Lower leg skin (tissue), 4 donors: ENCODE measurements at regions not wholly inside any gene's neighbourhood (a gene's known extent, or its start where the extent isn't known, plus 50 kb on each side); places are given as distances from the start of the nearest gene placed in this dataset.

Experiments
- DNase-seq, 2 donors: peaks; one replicate each; pipeline ENCODE4 v3.0.0-alpha.2; 2019; ENCODE audit warnings: low spot score in 2 of 2
- H3K4me3 ChIP-seq: fragments of 200-600 bp; sonication (generic); 2 replicates; pipeline ENCODE4 v1.5.1; 2017; ENCODE audit warnings: mild to moderate bottlenecking, low read depth; ENCODE audit not compliant: poor library complexity, severe bottlenecking
- POLR2A ChIP-seq, 2 donors: fragments of 450-650 bp; IDR thresholded peaks; one replicate each; pipeline ENCODE4 v1.6.1; 2016 to 2017; ENCODE audit warnings: antibody characterized with exemption in 2 of 2, mild to moderate bottlenecking in 1 of 2, moderate library complexity in 1 of 2
- WGBS, 2 donors: methylation state at CpG; one replicate each; pipeline ENCODE4 v1.1.5; 2018; 5-methylcytosine and 5-hydroxymethylcytosine counted together
- intact Hi-C: fragments of 100-400 bp; cut with DNase I; formaldehyde crosslinking; loops from one replicate; pipeline ENCODE4 v1.15.0; 2023; ENCODE audit warnings: low total_unique reads
- TF ChIP-seq, protein P1 (sequence below), 3 donors: fragments of 450-650 bp; IDR thresholded peaks; one replicate each; pipeline ENCODE4 v1.5.1; 2016; ENCODE audit warnings: antibody characterized with exemption in 3 of 3, mild to moderate bottlenecking in 3 of 3, moderate library complexity in 2 of 3

GRCh38 chr5:37991301-37992299, 151.8 kb upstream of the GDNF start:
- no peak overlapping the region for H3K4me3 ChIP-seq
- 74 to 81% methylated on average over 10 of the region's 10 CpGs for WGBS, 2 donors
- no peak for DNase-seq
- no peak for TF ChIP-seq POLR2A (IDR thresholded peaks at IDR 0.05)
- TF ChIP-seq, protein P1, sequence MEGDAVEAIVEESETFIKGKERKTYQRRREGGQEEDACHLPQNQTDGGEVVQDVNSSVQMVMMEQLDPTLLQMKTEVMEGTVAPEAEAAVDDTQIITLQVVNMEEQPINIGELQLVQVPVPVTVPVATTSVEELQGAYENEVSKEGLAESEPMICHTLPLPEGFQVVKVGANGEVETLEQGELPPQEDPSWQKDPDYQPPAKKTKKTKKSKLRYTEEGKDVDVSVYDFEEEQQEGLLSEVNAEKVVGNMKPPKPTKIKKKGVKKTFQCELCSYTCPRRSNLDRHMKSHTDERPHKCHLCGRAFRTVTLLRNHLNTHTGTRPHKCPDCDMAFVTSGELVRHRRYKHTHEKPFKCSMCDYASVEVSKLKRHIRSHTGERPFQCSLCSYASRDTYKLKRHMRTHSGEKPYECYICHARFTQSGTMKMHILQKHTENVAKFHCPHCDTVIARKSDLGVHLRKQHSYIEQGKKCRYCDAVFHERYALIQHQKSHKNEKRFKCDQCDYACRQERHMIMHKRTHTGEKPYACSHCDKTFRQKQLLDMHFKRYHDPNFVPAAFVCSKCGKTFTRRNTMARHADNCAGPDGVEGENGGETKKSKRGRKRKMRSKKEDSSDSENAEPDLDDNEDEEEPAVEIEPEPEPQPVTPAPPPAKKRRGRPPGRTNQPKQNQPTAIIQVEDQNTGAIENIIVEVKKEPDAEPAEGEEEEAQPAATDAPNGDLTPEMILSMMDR (IDR thresholded peaks at IDR 0.05), result no peak
- intact Hi-C loops, result no loop called here

GRCh38 chr5:37989884-37990283, 150.0 kb upstream of the GDNF start:
- TF ChIP-seq, protein P1 (IDR thresholded peaks at IDR 0.05), result no peak
- no peak for TF ChIP-seq POLR2A (IDR thresholded peaks at IDR 0.05)
- intact Hi-C loops, result no loop called here
- DNase-seq, result no peak
- 78 to 88% methylated on average over 1 of the region's 1 CpG for WGBS, 2 donors
- no peak overlapping the region for H3K4me3 ChIP-seq

GRCh38 chr5:37988454-37989046, 148.7 kb upstream of the GDNF start:
- TF ChIP-seq, protein P1 (IDR thresholded peaks at IDR 0.05), result no peak
- no peak for TF ChIP-seq POLR2A (IDR thresholded peaks at IDR 0.05)
- no peak overlapping the region for H3K4me3 ChIP-seq
- intact Hi-C loops, result no loop called here
- 87 to 88% methylated on average over 1 of the region's 1 CpG for WGBS, 2 donors
- DNase-seq, result no peak

- DNase-seq, result no peak
- intact Hi-C loops, result no loop called here
- no peak for TF ChIP-seq POLR2A (IDR thresholded peaks at IDR 0.05)
- TF ChIP-seq, protein P1 (IDR thresholded peaks at IDR 0.05), result no peak
- no peak overlapping the region for H3K4me3 ChIP-seq
- 86 to 94% methylated on average over 1 of the region's 1 CpG for WGBS, 2 donors
Observed at GRCh38 chr5:37984300-37984699, 144.5 kb upstream of the GDNF start.

DNA sequence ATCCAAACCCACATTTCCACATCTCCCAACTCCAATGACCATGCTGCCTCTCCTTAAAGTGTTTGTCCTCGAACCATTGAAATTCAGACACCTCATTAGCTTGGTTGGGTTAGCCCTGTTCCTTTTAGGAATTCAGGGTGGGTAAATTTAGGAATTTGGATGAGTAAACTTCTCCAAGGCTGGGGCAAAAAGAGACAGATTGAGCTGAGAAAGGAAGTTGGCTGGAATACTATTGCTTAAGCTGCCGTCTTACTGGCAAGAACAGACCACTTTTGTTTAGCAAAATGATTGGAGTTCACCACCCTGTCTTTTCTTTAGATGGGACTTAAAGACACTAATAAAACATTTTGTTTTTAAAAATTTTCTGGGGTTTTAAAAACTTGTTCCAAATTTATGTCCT, 143.6 kb upstream of the GDNF start:
- no peak for DNase-seq
- H3K4me3 ChIP-seq, result no peak overlapping the region
- TF ChIP-seq, protein P1 (IDR thresholded peaks at IDR 0.05), result no peak
- TF ChIP-seq POLR2A (IDR thresholded peaks at IDR 0.05), result no peak
- WGBS, 2 donors, result 31 to 45% methylated on average over 2 of the region's 2 CpGs
- intact Hi-C loops, result no loop called here
